Right lobe of liver (tissue), 4 donors: ENCODE measurements at regions not wholly inside any gene's neighbourhood (a gene's known extent, or its start where the extent isn't known, plus 50 kb on each side); places are given as distances from the start of the nearest gene placed in this dataset.

Source experiments
- CTCF ChIP-seq, 4 donors: fragments of 200-600 bp in 3 of 4; fragments of 450-650 bp in 1 of 4; IDR thresholded peaks; one replicate each; pipeline versions ENCODE4 v1.5.1 to v1.8.0; 2016 to 2022; ENCODE audit warnings: antibody characterized with exemption in 4 of 4, mild to moderate bottlenecking in 2 of 4
- POLR2A ChIP-seq: fragments of 450-650 bp; IDR thresholded peaks from one replicate; pipeline ENCODE4 v1.6.1; 2017; ENCODE audit warnings: antibody characterized with exemption, mild to moderate bottlenecking
- donor health status: DM: no; HTN: no; CAD: no.
- donor health status: DM: no; HTN: no; CAD: no.
- donor health status: DM: no; HTN: yes; CAD: no.

GRCh38 chr16:49026566-49027181, 255.0 kb downstream of the CBLN1 start:
- TF ChIP-seq POLR2A (no peak), CTCF (IDR thresholded peaks at IDR 0.05) (no peak)
